Heart left ventricle (tissue), 16 donors: ENCODE measurements at regions not wholly inside any gene's neighbourhood (a gene's known extent, or its start where the extent isn't known, plus 50 kb on each side); places are given as distances from the start of the nearest gene placed in this dataset.

Experiments used
- ATAC-seq, 4 donors: fragments of 200-7000 bp; cut with Tn5 transposase; one replicate each; pipeline ENCODE4 v1.9.1; 2020 to 2022; ENCODE audit warnings: moderate library complexity in 4 of 4, mild to moderate bottlenecking in 3 of 4, moderate number of reproducible peaks in 1 of 4
- DNase-seq, 5 donors: peaks; one replicate each; pipeline ENCODE4 v3.0.0-alpha.2; 2020
- H3K27ac ChIP-seq, 12 donors: fragments of 200-600 bp; sonication (generic) in 4 of 12; one replicate each; pipeline versions ENCODE4 v1.5.0 to v1.8.0; 2016 to 2022; ENCODE audit warnings: mild to moderate bottlenecking in 2 of 12
- H3K27me3 ChIP-seq, 9 donors: fragments of 200-600 bp; sonication (generic) in 2 of 9; one replicate each; pipeline versions ENCODE4 v1.5.1 to v1.8.0; 2016 to 2022; ENCODE audit warnings: mild to moderate bottlenecking in 3 of 9
- H3K36me3 ChIP-seq, 9 donors: fragments of 200-600 bp; sonication (generic) in 2 of 9; one replicate each; pipeline versions ENCODE4 v1.5.0 to v1.8.0; 2018 to 2022; ENCODE audit warnings: mild to moderate bottlenecking in 2 of 9
- H3K4me1 ChIP-seq, 12 donors: fragments of 200-600 bp; sonication (generic) in 4 of 12; one replicate each; pipeline versions ENCODE4 v1.5.0 to v1.8.0; 2016 to 2022; ENCODE audit warnings: mild to moderate bottlenecking in 3 of 12
- H3K4me3 ChIP-seq, 12 donors: fragments of 200-600 bp; sonication (generic) in 4 of 12; one replicate each; pipeline versions ENCODE4 v1.5.0 to v1.8.0; 2017 to 2022; ENCODE audit warnings: mild to moderate bottlenecking in 9 of 12, moderate library complexity in 4 of 12
- H3K9me3 ChIP-seq, 12 donors: fragments of 200-600 bp; sonication (generic) in 4 of 12; one replicate each; pipeline versions ENCODE4 v1.5.0 to v1.8.0; 2016 to 2022; ENCODE audit warnings: mild to moderate bottlenecking in 1 of 12
- POLR2A ChIP-seq, 2 donors: fragments of 450-650 bp; IDR thresholded peaks; one replicate each; pipeline ENCODE4 v1.6.1; 2017; ENCODE audit warnings: antibody characterized with exemption in 2 of 2, mild to moderate bottlenecking in 2 of 2, moderate library complexity in 2 of 2
- WGBS, 4 donors: extraction: QIAGEN DNeasy Blood & Tissue Kit in 2 of 4; methylation state at CpG; one replicate each; pipeline versions ENCODE4 v1.1.5 to v1.1.7; 2013 to 2018; 5-methylcytosine and 5-hydroxymethylcytosine counted together
- intact Hi-C, 10 donors: fragments of 100-400 bp; cut with DNase I; formaldehyde crosslinking; loops; one replicate each; pipeline versions ENCODE4 v1.11.1 to v1.14.2; 2022
- TF ChIP-seq, protein P1 (sequence below), 12 donors: fragments of 200-600 bp; sonication (generic) in 4 of 12; IDR thresholded peaks; one replicate each; pipeline versions ENCODE4 v1.5.0 to v1.8.0; 2018 to 2022; ENCODE audit warnings: antibody characterized with exemption in 12 of 12, mild to moderate bottlenecking in 5 of 12
- donor health status: ischemic (EF 13 %, LVEDD 7.1; RV severe dilation, severe dysfunction).
- donor health status: healthy with polysubstance abuse.
- donor health status: DM: no; HTN: yes; CAD: no.
- donor health status: DM: no; HTN: no; CAD: no.
- donor health status: ischemic (EF 25% LVEDD 6.9; RV normal size, moderate dysfunction).
- donor health status: ischemic (EF 25% LVEDD 5.7; RV mildly dilated, moderate dysfunction).
- donor health status: healthy.
- donor health status: DM: yes; HTN: yes; CAD: no.
- donor health status: ischemic (EF 35%, LVEDD 5.7; RV mildly dilated, moderate dysfunction).
- donor health status: nonischemic (EF 11% LVEDD 7.7; RV severe dilation, severe dysfunction).
- donor health status: DM: yes; HTN: yes; CAD: no.
- donor health status: PGD.
- donor health status: ischemic (EF 29% LVEDD 5.4; RV normal size, mild dysfunction).
- donor health status: nonischemic (EF 23%, LVEDD 6.1; RV moderate dilation, normal function).

DNA sequence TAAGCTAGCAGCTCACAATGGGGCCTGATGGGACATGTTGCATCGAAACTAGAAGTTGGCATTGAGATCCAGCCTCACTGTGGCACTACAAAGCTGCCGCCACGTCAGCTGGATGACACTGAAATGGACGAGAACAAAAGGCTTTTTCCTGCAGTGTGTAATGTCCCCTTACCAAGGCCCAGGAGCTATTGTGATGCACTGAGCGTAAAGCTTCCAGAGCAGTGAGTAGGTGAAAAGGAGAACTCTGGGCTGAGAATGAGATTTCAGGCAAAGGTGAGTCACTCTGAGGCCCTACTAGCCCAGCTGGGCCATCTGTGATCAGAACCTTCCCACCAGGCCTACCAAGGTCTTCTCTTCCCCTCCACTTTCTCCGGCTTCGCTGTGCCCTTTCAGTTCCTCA is 528.1 kb upstream of the KLF4 start:
- no peaks in the 10 kb centered on the region for H3K9me3 ChIP-seq
- H3K4me3 ChIP-seq: no peak overlapping the region
- ATAC-seq (no peak), DNase-seq (no peak)
- no peak overlapping the region for H3K27ac ChIP-seq
- 91 to 95% (median 94%) methylated on average over 7 of the region's 7 CpGs for WGBS, 4 donors
- H3K4me1 ChIP-seq: no peaks in the 10 kb centered on the region
- TF ChIP-seq, protein P1, sequence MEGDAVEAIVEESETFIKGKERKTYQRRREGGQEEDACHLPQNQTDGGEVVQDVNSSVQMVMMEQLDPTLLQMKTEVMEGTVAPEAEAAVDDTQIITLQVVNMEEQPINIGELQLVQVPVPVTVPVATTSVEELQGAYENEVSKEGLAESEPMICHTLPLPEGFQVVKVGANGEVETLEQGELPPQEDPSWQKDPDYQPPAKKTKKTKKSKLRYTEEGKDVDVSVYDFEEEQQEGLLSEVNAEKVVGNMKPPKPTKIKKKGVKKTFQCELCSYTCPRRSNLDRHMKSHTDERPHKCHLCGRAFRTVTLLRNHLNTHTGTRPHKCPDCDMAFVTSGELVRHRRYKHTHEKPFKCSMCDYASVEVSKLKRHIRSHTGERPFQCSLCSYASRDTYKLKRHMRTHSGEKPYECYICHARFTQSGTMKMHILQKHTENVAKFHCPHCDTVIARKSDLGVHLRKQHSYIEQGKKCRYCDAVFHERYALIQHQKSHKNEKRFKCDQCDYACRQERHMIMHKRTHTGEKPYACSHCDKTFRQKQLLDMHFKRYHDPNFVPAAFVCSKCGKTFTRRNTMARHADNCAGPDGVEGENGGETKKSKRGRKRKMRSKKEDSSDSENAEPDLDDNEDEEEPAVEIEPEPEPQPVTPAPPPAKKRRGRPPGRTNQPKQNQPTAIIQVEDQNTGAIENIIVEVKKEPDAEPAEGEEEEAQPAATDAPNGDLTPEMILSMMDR (IDR thresholded peaks at IDR 0.05): no peak
- TF ChIP-seq POLR2A (IDR thresholded peaks at IDR 0.05): no peak
- H3K27me3 ChIP-seq: no peaks in the 10 kb centered on the region
- intact Hi-C loops: no loop called here
- H3K36me3 ChIP-seq: no peaks in the 10 kb centered on the region

DNA sequence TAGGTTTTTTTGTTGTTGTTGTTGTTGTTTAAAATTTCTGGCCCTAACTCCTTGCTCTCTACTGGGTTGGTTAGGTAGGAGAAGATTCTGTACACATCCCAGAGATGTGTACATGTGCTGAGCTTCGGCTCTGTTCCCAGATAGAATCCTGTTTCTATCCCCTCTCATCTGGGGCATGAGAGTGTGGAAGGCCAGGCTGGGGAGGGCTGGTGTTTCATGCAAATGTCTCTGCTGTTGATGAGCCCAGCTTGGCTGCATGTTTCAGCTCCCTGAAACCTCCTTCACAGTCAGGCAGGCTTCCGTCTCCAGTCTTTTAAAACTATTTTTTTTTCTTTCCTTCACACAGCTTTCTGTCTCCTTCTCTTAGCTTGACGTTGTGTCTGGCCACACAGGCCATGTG is 526.9 kb upstream of the KLF4 start:
- H3K4me1 ChIP-seq: no peaks in the 10 kb centered on the region
- DNase-seq (no peak), ATAC-seq (no peak)
- H3K4me3 ChIP-seq: no peak overlapping the region
- no peaks in the 10 kb centered on the region for H3K9me3 ChIP-seq
- intact Hi-C loops: no loop called here
- 55 to 69% (median 56%) methylated on average over 3 of the region's 3 CpGs for WGBS, 4 donors
- no peak for TF ChIP-seq POLR2A (IDR thresholded peaks at IDR 0.05)
- TF ChIP-seq, protein P1 (IDR thresholded peaks at IDR 0.05): no peak
- H3K36me3 ChIP-seq: no peaks in the 10 kb centered on the region
- no peaks in the 10 kb centered on the region for H3K27me3 ChIP-seq
- H3K27ac ChIP-seq: no peak overlapping the region

DNA sequence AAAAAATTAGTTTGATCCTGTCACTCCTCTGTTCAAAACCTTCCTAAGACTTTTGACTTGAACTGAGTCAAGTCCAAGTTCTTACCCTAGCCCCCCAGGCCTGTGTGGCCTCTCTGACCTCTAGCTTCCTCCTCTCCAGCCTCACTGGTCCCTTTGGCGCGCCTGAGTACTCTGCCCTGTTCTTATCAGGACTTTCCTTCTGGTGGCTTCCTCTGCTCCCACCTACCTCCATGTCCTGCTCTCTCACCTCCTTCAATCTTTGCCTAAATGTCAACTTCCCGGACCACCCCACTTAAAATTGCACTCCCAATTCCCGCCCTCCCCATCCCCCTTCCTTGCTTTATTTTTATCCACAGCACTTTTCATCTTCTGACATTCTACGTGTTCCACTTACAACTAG is 526.1 kb upstream of the KLF4 start:
- 68 to 82% (median 77%) methylated on average over 5 of the region's 5 CpGs for WGBS, 4 donors
- H3K27ac ChIP-seq: no peak overlapping the region
- ATAC-seq (no peak), DNase-seq (no peak)
- no peaks in the 10 kb centered on the region for H3K27me3 ChIP-seq
- H3K4me3 ChIP-seq: no peak overlapping the region
- intact Hi-C loops: no loop called here
- no peak for TF ChIP-seq POLR2A (IDR thresholded peaks at IDR 0.05)
- TF ChIP-seq, protein P1 (IDR thresholded peaks at IDR 0.05): no peak
- H3K4me1 ChIP-seq: no peaks in the 10 kb centered on the region
- no peaks in the 10 kb centered on the region for H3K36me3 ChIP-seq
- H3K9me3 ChIP-seq: no peaks in the 10 kb centered on the region

- 86 to 91% (median 87%) methylated on average over 2 of the region's 2 CpGs for WGBS, 4 donors
- no peak for TF ChIP-seq POLR2A (IDR thresholded peaks at IDR 0.05)
- TF ChIP-seq, protein P1 (IDR thresholded peaks at IDR 0.05): no peak
- DNase-seq: no peak
- Histone ChIP-seq H3K27ac (no peak overlapping the region), H3K27me3 (no peaks in the 10 kb centered on the region), H3K4me3 (no peak overlapping the region), H3K9me3 (no peaks in the 10 kb centered on the region), H3K4me1 (no peaks in the 10 kb centered on the region), H3K36me3 (no peaks in the 10 kb centered on the region)
- intact Hi-C loops: no loop called here
- ATAC-seq: no peak
Observed at GRCh38 chr9:108014353-108014752, 524.8 kb upstream of the KLF4 start.
